C4-2B (cell line): ENCODE measurements at regions not wholly inside any gene's neighbourhood (a gene's known extent, or its start where the extent isn't known, plus 50 kb on each side); places are given as distances from the start of the nearest gene placed in this dataset.

Source experiments
- CTCF ChIP-seq: fragments of 450-650 bp; conservative IDR thresholded peaks from 2 replicates; pipeline ENCODE4 v1.5.1; 2017; ENCODE audit warnings: mild to moderate bottlenecking
- ZFX ChIP-seq: fragments of 450-650 bp; IDR thresholded peaks from 2 replicates; pipeline ENCODE4 v1.6.1; 2017

DNA sequence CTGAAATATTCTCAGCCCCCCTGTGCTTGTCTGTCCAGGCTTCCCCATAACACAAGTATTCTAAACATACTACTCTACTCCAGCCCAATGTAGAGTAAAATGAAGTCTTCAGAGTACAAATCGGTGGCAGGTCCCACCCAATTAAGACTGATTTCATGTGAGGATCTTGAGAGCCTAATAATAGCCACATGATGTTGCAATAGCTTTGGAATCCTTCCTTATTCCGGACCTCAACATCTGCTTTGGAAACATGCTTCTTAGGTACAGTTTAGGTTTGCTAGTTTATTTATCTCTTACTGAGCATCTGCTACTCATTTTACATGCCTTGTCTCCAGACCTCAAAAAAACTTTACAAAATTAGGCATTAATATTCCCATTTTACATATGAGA is 207.3 kb upstream of the RAB6C start:
- TF ChIP-seq CTCF, result no peak
- no peak for TF ChIP-seq ZFX
